ENCODE measurements at regions not wholly inside any gene's neighbourhood (a gene's known extent, or its start where the extent isn't known, plus 50 kb on each side); places are given as distances from the start of the nearest gene placed in this dataset.

DNA sequence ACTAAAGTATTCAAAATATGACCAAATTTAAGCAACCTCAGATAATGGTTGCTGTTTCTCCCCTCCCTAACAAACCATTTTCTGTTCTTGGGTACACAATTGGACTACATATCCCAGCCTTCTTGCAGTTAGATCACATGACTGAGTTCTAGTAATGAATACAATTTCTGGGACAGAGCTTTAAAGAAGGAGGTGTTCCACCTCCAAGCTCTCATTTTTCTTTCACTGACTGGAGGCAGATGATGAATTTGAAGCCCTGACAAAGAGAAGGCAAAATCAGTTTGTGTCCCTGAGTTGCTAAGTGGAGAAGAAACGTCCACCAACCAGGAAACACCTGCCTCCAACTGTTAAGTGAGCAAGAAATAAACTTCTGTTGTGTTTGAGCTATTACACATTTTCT, 117.2 kb downstream of the LCA5 start (continued):
- no peak for TF ChIP-seq ZNF140 (CRISPR knock-in tag; IDR thresholded peaks at IDR 0.05)
- no peak for TF ChIP-seq NR2C1 (IDR thresholded peaks at IDR 0.05)
- no peak for TF ChIP-seq NR2C1 (tag; IDR thresholded peaks at IDR 0.05)
- TF ChIP-seq MAFF (IDR thresholded peaks at IDR 0.05; ENCODE audit: low read length) = no peak
- TF ChIP-seq MTA3 (IDR thresholded peaks at IDR 0.05; ENCODE audit: borderline replicate concordance) = no peak
- no peak for TF ChIP-seq KLF1 (tag; IDR thresholded peaks at IDR 0.05)
- no peak for TF ChIP-seq ZFPM2 (CRISPR knock-in tag; IDR thresholded peaks at IDR 0.05)
- no peak for TF ChIP-seq TFAM (CRISPR knock-in tag; conservative IDR thresholded peaks at IDR 0.05)
- TF ChIP-seq BDP1 (IDR thresholded peaks at IDR 0.05; ENCODE audit: insufficient read depth, insufficient read length) = no peak
- TF ChIP-seq ZNF764 (CRISPR knock-in tag; IDR thresholded peaks at IDR 0.05; ENCODE audit: low read depth) = no peak
- TF ChIP-seq DPF2 (IDR thresholded peaks at IDR 0.05) = no peak
- no peak for TF ChIP-seq DMBX1 (CRISPR knock-in tag; IDR thresholded peaks at IDR 0.05; ENCODE audit: borderline replicate concordance)
- no peak for TF ChIP-seq ZNF253 (CRISPR knock-in tag; conservative IDR thresholded peaks at IDR 0.05)
- TF ChIP-seq CUX1 (CRISPR knock-in tag; IDR thresholded peaks at IDR 0.05) = no peak
- TF ChIP-seq SMARCE1 (IDR thresholded peaks at IDR 0.05) = no peak
- TF ChIP-seq ZNF778 (CRISPR knock-in tag; IDR thresholded peaks at IDR 0.05) = no peak
- no peak for TF ChIP-seq KDM2B (CRISPR knock-in tag; IDR thresholded peaks at IDR 0.05)
- TF ChIP-seq CHAMP1 (IDR thresholded peaks at IDR 0.05) = no peak

All from K562 (cell line).